Ovary (tissue), 3 donors: ENCODE measurements at regions not wholly inside any gene's neighbourhood (a gene's known extent, or its start where the extent isn't known, plus 50 kb on each side); places are given as distances from the start of the nearest gene placed in this dataset.

ENCODE experiments used
- CTCF ChIP-seq, 3 donors: fragments of 450-650 bp in 2 of 3; fragments of 200-600 bp in 1 of 3; IDR thresholded peaks; one replicate each; pipeline versions ENCODE4 v1.5.1 to v1.8.0; 2016 to 2022; ENCODE audit warnings: antibody characterized with exemption in 3 of 3, mild to moderate bottlenecking in 1 of 3
- EP300 ChIP-seq: sonication (generic); formaldehyde crosslinking; IDR thresholded peaks from one replicate; pipeline ENCODE4 v1.6.1; 2017; ENCODE audit warnings: antibody characterized with exemption
- POLR2A ChIP-seq: fragments of 450-650 bp; IDR thresholded peaks from one replicate; pipeline ENCODE4 v1.6.1; 2017; ENCODE audit warnings: antibody characterized with exemption, mild to moderate bottlenecking, moderate library complexity
- donor health status: DM: no; HTN: no; CAD: no.

GRCh38 chr6:80403365-80403764 is 296.9 kb downstream of the BCKDHB start:
- TF ChIP-seq CTCF (IDR thresholded peaks at IDR 0.05): no peak
- no peak for TF ChIP-seq POLR2A
- no peak for TF ChIP-seq EP300
